HepG2 (cell line): ENCODE measurements at regions not wholly inside any gene's neighbourhood (a gene's known extent, or its start where the extent isn't known, plus 50 kb on each side); places are given as distances from the start of the nearest gene placed in this dataset.

Experiments used
- AGO2 ChIP-seq: fragments of 200-400 bp; formaldehyde crosslinking; optimal IDR thresholded peaks from 2 replicates; pipeline ENCODE3; 2017; ENCODE audit warnings: mild to moderate bottlenecking, low read depth, low read length, moderate library complexity
- CEBPB ChIP-seq: IDR thresholded peaks from 2 replicates; pipeline ENCODE4 v1.6.1; 2011; ENCODE audit warnings: low read depth, low read length, improper control_type of control experiment, borderline replicate concordance
- EED ChIP-seq: sonication (generic); formaldehyde crosslinking; IDR thresholded peaks from 2 replicates; pipeline ENCODE4 v1.5.0; 2020; ENCODE audit warnings: mild to moderate bottlenecking, missing genetic modification reagents
- GRHL1 ChIP-seq: sonication (generic); formaldehyde crosslinking; conservative IDR thresholded peaks from 2 replicates; pipeline ENCODE4 v1.8.0; 2022; ENCODE audit warnings: missing genetic modification reagents
- HOXD1 ChIP-seq: sonication (generic); formaldehyde crosslinking; IDR thresholded peaks from 2 replicates; pipeline ENCODE4 v1.5.0; 2020; ENCODE audit warnings: missing genetic modification reagents
- IKZF4 ChIP-seq: sonication (generic); formaldehyde crosslinking; IDR thresholded peaks from 2 replicates; pipeline ENCODE4 v1.5.1; 2020; ENCODE audit warnings: borderline replicate concordance, mild to moderate bottlenecking, low read depth, missing genetic modification reagents; ENCODE audit errors: not compliant biosample characterization
- ISX ChIP-seq: sonication (generic); formaldehyde crosslinking; conservative IDR thresholded peaks from 2 replicates; pipeline ENCODE4 v1.5.0; 2020; ENCODE audit warnings: missing genetic modification reagents
- KAT8 ChIP-seq: IDR thresholded peaks from 2 replicates; pipeline ENCODE4 v1.6.1; 2016; ENCODE audit warnings: missing genetic modification reagents, missing compliant biosample characterization
- KLF12 ChIP-seq: sonication (generic); formaldehyde crosslinking; IDR thresholded peaks from 2 replicates; pipeline ENCODE4 v1.4.0; 2020; ENCODE audit warnings: missing genetic modification reagents, borderline replicate concordance
- REXO4 ChIP-seq: sonication (generic); formaldehyde crosslinking; IDR thresholded peaks from 2 replicates; pipeline ENCODE4 v1.8.0; 2022; ENCODE audit warnings: missing genetic modification reagents, mild to moderate bottlenecking, borderline replicate concordance
- SMYD3 ChIP-seq: sonication (generic); formaldehyde crosslinking; IDR thresholded peaks from 2 replicates; pipeline ENCODE4 v1.8.1; 2023; ENCODE audit warnings: mild to moderate bottlenecking, missing genetic modification reagents
- SNAPC2 ChIP-seq: sonication (generic); formaldehyde crosslinking; IDR thresholded peaks from 2 replicates; pipeline ENCODE4 v1.8.1; 2022; ENCODE audit warnings: mild to moderate bottlenecking, missing genetic modification reagents
- SOX13 ChIP-seq, 3 experiments: fragments of 450-650 bp in 1 of 3; sonication (generic) in 1 of 3; formaldehyde crosslinking in 1 of 3; IDR thresholded peaks in 2 of 3; conservative IDR thresholded peaks in 1 of 3; 2 replicates each; pipeline versions ENCODE4 v1.5.0 to v1.6.1; 2016 to 2020; ENCODE audit warnings: antibody characterized with exemption in 1 of 3, mild to moderate bottlenecking in 1 of 3, missing compliant biosample characterization in 1 of 3, missing genetic modification reagents in 1 of 3, moderate library complexity in 1 of 3
- TP53 ChIP-seq: sonication (generic); formaldehyde crosslinking; conservative IDR thresholded peaks from 2 replicates; pipeline ENCODE4 v1.4.0; 2020; ENCODE audit warnings: missing genetic modification reagents
- YEATS2 ChIP-seq: sonication (generic); formaldehyde crosslinking; IDR thresholded peaks from 2 replicates; pipeline ENCODE4 v1.4.0; 2020; ENCODE audit warnings: missing genetic modification reagents, borderline replicate concordance
- ZNF687 ChIP-seq: sonication (generic); formaldehyde crosslinking; IDR thresholded peaks from 2 replicates; pipeline ENCODE4 v1.5.1; 2020; ENCODE audit warnings: mild to moderate bottlenecking, missing genetic modification reagents, moderate library complexity
- TF ChIP-seq, protein P1 (sequence below): IDR thresholded peaks from 2 replicates; pipeline ENCODE4 v1.6.1; 2016
- TF ChIP-seq, protein P2 (sequence below): sonication (generic); formaldehyde crosslinking; conservative IDR thresholded peaks from 2 replicates; pipeline ENCODE4 v1.4.0; 2020; ENCODE audit warnings: mild to moderate bottlenecking, missing genetic modification reagents, moderate library complexity

GRCh38 chr2:83071352-83071751, 1387.7 kb downstream of the SUCLG1 start (continued):
- TF ChIP-seq ZNF687 (CRISPR knock-in tag) (no peak), KAT8 (CRISPR knock-in tag) (peak; percentile 58; the same call in 1 of the 2 replicates), SMYD3 (CRISPR knock-in tag) (no peak), HOXD1 (no peak), TP53 (CRISPR knock-in tag) (no peak), AGO2 (no peak), GRHL1 (CRISPR knock-in tag) (no peak), SNAPC2 (CRISPR knock-in tag) (no peak), IKZF4 (CRISPR knock-in tag) (no peak), SOX13 (IDR thresholded peaks at IDR 0.05) (peak; percentile 61; the same call in 1 of the 2 replicates), SOX13 (CRISPR knock-in tag; conservative IDR thresholded peaks at IDR 0.05 in 1 of 2, IDR thresholded peaks at IDR 0.05 in 1 of 2) (peak in 1 of 2 experiments; percentile 100; a peak in 2 of 4 replicates), CEBPB (no peak), REXO4 (CRISPR knock-in tag) (no peak), ISX (CRISPR knock-in tag) (no peak), EED (CRISPR knock-in tag) (no peak), YEATS2 (CRISPR knock-in tag) (no peak), KLF12 (CRISPR knock-in tag) (no peak)
- TF ChIP-seq, protein P1, sequence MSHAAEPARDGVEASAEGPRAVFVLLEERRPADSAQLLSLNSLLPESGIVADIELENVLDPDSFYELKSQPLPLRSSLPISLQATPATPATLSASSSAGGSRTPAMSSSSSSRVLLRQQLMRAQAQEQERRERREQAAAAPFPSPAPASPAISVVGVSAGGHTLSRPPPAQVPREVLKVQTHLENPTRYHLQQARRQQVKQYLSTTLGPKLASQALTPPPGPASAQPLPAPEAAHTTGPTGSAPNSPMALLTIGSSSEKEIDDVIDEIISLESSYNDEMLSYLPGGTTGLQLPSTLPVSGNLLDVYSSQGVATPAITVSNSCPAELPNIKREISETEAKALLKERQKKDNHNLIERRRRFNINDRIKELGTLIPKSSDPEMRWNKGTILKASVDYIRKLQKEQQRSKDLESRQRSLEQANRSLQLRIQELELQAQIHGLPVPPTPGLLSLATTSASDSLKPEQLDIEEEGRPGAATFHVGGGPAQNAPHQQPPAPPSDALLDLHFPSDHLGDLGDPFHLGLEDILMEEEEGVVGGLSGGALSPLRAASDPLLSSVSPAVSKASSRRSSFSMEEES (CRISPR knock-in tag): peak; percentile 77
- TF ChIP-seq, protein P2, sequence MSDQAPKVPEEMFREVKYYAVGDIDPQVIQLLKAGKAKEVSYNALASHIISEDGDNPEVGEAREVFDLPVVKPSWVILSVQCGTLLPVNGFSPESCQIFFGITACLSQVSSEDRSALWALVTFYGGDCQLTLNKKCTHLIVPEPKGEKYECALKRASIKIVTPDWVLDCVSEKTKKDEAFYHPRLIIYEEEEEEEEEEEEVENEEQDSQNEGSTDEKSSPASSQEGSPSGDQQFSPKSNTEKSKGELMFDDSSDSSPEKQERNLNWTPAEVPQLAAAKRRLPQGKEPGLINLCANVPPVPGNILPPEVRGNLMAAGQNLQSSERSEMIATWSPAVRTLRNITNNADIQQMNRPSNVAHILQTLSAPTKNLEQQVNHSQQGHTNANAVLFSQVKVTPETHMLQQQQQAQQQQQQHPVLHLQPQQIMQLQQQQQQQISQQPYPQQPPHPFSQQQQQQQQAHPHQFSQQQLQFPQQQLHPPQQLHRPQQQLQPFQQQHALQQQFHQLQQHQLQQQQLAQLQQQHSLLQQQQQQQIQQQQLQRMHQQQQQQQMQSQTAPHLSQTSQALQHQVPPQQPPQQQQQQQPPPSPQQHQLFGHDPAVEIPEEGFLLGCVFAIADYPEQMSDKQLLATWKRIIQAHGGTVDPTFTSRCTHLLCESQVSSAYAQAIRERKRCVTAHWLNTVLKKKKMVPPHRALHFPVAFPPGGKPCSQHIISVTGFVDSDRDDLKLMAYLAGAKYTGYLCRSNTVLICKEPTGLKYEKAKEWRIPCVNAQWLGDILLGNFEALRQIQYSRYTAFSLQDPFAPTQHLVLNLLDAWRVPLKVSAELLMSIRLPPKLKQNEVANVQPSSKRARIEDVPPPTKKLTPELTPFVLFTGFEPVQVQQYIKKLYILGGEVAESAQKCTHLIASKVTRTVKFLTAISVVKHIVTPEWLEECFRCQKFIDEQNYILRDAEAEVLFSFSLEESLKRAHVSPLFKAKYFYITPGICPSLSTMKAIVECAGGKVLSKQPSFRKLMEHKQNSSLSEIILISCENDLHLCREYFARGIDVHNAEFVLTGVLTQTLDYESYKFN: peak; percentile 84
